K562 (cell line): ENCODE measurements at regions not wholly inside any gene's neighbourhood (a gene's known extent, or its start where the extent isn't known, plus 50 kb on each side); places are given as distances from the start of the nearest gene placed in this dataset.

Source experiments
- BACH1 ChIP-seq: fragments of 200-800 bp; sonication (Bioruptor generic); IDR thresholded peaks from 2 replicates; pipeline ENCODE4 v1.6.1; 2016; ENCODE audit warnings: missing genetic modification characterization, missing compliant biosample characterization
- JUNB ChIP-seq: fragments of 450-650 bp; formaldehyde crosslinking; conservative IDR thresholded peaks from 2 replicates; pipeline ENCODE4 v1.4.0; 2020; ENCODE audit warnings: mild to moderate bottlenecking
- L3MBTL2 ChIP-seq: fragments of 450-650 bp; IDR thresholded peaks from 2 replicates; pipeline ENCODE4 v1.6.1; 2016; ENCODE audit warnings: mild to moderate bottlenecking, moderate library complexity
- PHF8 ChIP-seq: fragments of 200-600 bp; sonication (generic); IDR thresholded peaks from 2 replicates; pipeline ENCODE4 v1.6.1; 2012; ENCODE audit warnings: mixed run types, mild to moderate bottlenecking, inconsistent platforms, low read length, moderate library complexity, borderline replicate concordance
- POLR2AphosphoS5 ChIP-seq: IDR thresholded peaks from 2 replicates; pipeline ENCODE4 v1.6.1; 2011; ENCODE audit warnings: mild to moderate bottlenecking, low read depth, low read length, moderate library complexity; ENCODE audit not compliant: control insufficient read depth, insufficient read depth
- USF2 ChIP-seq: sonication (generic); formaldehyde crosslinking; IDR thresholded peaks from 2 replicates; pipeline ENCODE4 v1.5.0; 2020; ENCODE audit warnings: missing genetic modification reagents

GRCh38 chr17:59462385-59462784 lies 103.0 kb upstream of the DHX40 start:
- TF ChIP-seq BACH1 (tag) (no peak), USF2 (CRISPR knock-in tag) (no peak), JUNB (CRISPR knock-in tag) (no peak), POLR2AphosphoS5 (no peak), L3MBTL2 (no peak), PHF8 (no peak)
